Upper lobe of right lung (tissue), 1 donor: ENCODE measurements at regions not wholly inside any gene's neighbourhood (a gene's known extent, or its start where the extent isn't known, plus 50 kb on each side); places are given as distances from the start of the nearest gene placed in this dataset.

ENCODE experiments used
- ATAC-seq: fragments of 200-7000 bp; cut with Tn5 transposase; one replicate; pipeline ENCODE4 v1.9.1; 2020; ENCODE audit warnings: mild to moderate bottlenecking, moderate library complexity
- DNase-seq: peaks from one replicate; pipeline ENCODE4 v3.0.0-alpha.2; 2020
- H3K27ac ChIP-seq: fragments of 200-600 bp; one replicate; pipeline ENCODE4 v1.8.0; 2022
- H3K27me3 ChIP-seq: fragments of 200-600 bp; one replicate; pipeline ENCODE4 v1.8.0; 2022; ENCODE audit warnings: mild to moderate bottlenecking
- H3K36me3 ChIP-seq: fragments of 200-600 bp; one replicate; pipeline ENCODE4 v1.8.0; 2022
- H3K4me1 ChIP-seq: fragments of 200-600 bp; one replicate; pipeline ENCODE4 v1.8.0; 2022
- H3K4me3 ChIP-seq: fragments of 200-600 bp; one replicate; pipeline ENCODE4 v1.8.0; 2022; ENCODE audit warnings: mild to moderate bottlenecking
- H3K9me3 ChIP-seq: fragments of 200-600 bp; one replicate; pipeline ENCODE4 v1.8.0; 2022
- CTCF ChIP-seq: fragments of 200-600 bp; IDR thresholded peaks from one replicate; pipeline ENCODE4 v1.8.0; 2022; ENCODE audit warnings: antibody characterized with exemption
- intact Hi-C: fragments of 100-400 bp; cut with DNase I; formaldehyde crosslinking; loops from one replicate; pipeline ENCODE4 v1.11.0; 2022
- donor health status: DM: no; HTN: yes; CAD: no; lungs with severe emphysema.

GRCh38 chr9:106420511-106420944 lies 442.4 kb upstream of the ZNF462 start:
- ATAC-seq (no peak), DNase-seq (no peak)
- no peak for TF ChIP-seq CTCF

GRCh38 chr9:106421772-106422171 lies 441.2 kb upstream of the ZNF462 start:
- H3K4me3 ChIP-seq: no peak overlapping the region
- no peaks in the 10 kb centered on the region for H3K4me1 ChIP-seq
- H3K9me3 ChIP-seq: no peaks in the 10 kb centered on the region
- ATAC-seq (no peak), DNase-seq (no peak)
- intact Hi-C loops: no loop called here
- no peak for TF ChIP-seq CTCF
- no peak overlapping the region for H3K27ac ChIP-seq
- no peaks in the 10 kb centered on the region for H3K36me3 ChIP-seq
- no peaks in the 10 kb centered on the region for H3K27me3 ChIP-seq

More at GRCh38 chr9:106420511-106420944, 442.4 kb upstream of the ZNF462 start:
- Histone ChIP-seq H3K27ac (no peak overlapping the region), H3K4me1 (no peaks in the 10 kb centered on the region), H3K27me3 (no peaks in the 10 kb centered on the region), H3K9me3 (no peaks in the 10 kb centered on the region), H3K4me3 (no peak overlapping the region), H3K36me3 (no peaks in the 10 kb centered on the region)
- intact Hi-C loops: no loop called here

GRCh38 chr9:106423575-106423974 lies 439.4 kb upstream of the ZNF462 start:
- no peaks in the 10 kb centered on the region for H3K4me1 ChIP-seq
- DNase-seq (no peak), ATAC-seq (no peak)
- H3K27me3 ChIP-seq: no peaks in the 10 kb centered on the region
- TF ChIP-seq CTCF: no peak
- H3K36me3 ChIP-seq: no peaks in the 10 kb centered on the region
- H3K4me3 ChIP-seq: no peak overlapping the region
- no peaks in the 10 kb centered on the region for H3K9me3 ChIP-seq
- H3K27ac ChIP-seq: no peak overlapping the region
- intact Hi-C loops: no loop called here

DNA sequence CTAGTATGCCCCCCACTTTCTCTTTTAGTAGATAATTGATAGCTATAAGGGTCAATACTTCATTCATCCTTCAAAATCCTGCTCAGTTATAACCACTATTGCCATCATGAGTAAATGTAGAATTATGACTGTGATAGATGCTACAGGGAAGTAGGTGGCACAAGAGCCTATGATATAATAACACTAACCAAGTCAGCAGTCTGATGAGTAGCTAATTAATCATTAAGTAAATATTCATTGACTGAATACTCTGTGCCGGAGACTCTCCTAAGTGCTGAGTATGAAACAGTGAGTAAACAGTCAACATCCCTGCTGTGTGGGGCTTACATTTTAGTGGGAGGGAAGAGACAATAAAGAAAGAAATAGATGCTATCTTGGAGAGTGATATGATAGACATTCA lies 430.3 kb upstream of the ZNF462 start:
- Histone ChIP-seq H3K36me3 (no peaks in the 10 kb centered on the region), H3K4me1 (no peaks in the 10 kb centered on the region), H3K27ac (no peak overlapping the region), H3K27me3 (no peaks in the 10 kb centered on the region), H3K4me3 (no peak overlapping the region), H3K9me3 (no peaks in the 10 kb centered on the region)
- DNase-seq: no peak
- no peak for ATAC-seq
- intact Hi-C loops: no loop called here
- TF ChIP-seq CTCF: no peak

GRCh38 chr9:106438928-106439327 lies 424.0 kb upstream of the ZNF462 start:
- H3K4me3 ChIP-seq: no peak overlapping the region
- intact Hi-C loops: no loop called here
- no peak overlapping the region for H3K27ac ChIP-seq
- TF ChIP-seq CTCF: no peak
- H3K9me3 ChIP-seq: no peaks in the 10 kb centered on the region
- no peaks in the 10 kb centered on the region for H3K27me3 ChIP-seq
- DNase-seq (no peak), ATAC-seq (no peak)
- H3K4me1 ChIP-seq: no peaks in the 10 kb centered on the region
- H3K36me3 ChIP-seq: no peaks in the 10 kb centered on the region

DNA sequence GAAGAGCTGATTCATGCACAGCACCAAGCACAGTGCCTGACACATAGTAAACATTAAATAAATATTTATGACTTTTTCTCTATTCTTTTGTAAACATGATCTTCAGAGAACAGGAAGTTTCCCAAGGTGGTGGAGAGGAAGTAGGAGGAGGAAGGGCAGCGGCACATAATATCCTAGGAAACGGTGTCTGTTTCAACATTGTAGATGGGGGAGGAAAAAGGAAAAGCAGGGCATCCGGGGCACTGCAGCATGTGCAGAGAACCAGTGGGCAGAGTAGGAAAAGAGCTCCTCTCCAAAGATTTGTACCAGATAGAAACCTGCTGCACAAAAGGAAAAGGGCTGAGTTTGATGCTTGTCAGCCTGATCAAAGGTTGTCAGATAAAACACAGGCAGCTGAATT lies 421.7 kb upstream of the ZNF462 start:
- H3K4me3 ChIP-seq: no peak overlapping the region
- H3K36me3 ChIP-seq: no peaks in the 10 kb centered on the region
- ATAC-seq: no peak
- no peaks in the 10 kb centered on the region for H3K27me3 ChIP-seq
- TF ChIP-seq CTCF: no peak
- H3K27ac ChIP-seq: no peak overlapping the region
- no peak for DNase-seq
- intact Hi-C loops: no loop called here
- no peaks in the 10 kb centered on the region for H3K4me1 ChIP-seq
- no peaks in the 10 kb centered on the region for H3K9me3 ChIP-seq
